SHP77 treated with DMSO at 0.1 percent for 48 hours (cell line): ENCODE measurements at regions not wholly inside any gene's neighbourhood (a gene's known extent, or its start where the extent isn't known, plus 50 kb on each side); places are given as distances from the start of the nearest gene placed in this dataset.
"Not testable (repeated sequence)": the region's sequence is repeated elsewhere in the genome, so short reads cannot be mapped to it uniquely, and the experiment has no call there.

Source experiments
- DNase-seq: peaks from one replicate; lab custom pipeline; 2025; lab: John Stamatoyannopoulos, UW

- DNase-seq = no peak
Observed at GRCh38 chr16:16879567-16880251, 500.8 kb downstream of the NPIPA7 start.

GRCh38 chr16:16881814-16882213, 502.9 kb downstream of the NPIPA7 start:
- DNase-seq = no peak

- DNase-seq = no peak
Observed at GRCh38 chr16:16882766-16883165, 503.8 kb downstream of the NPIPA7 start.

- DNase-seq = no peak
Observed at GRCh38 chr16:16884451-16884850, 505.5 kb downstream of the NPIPA7 start.

GRCh38 chr16:16887193-16887592, 508.3 kb downstream of the NPIPA7 start:
- DNase-seq = no peak

- DNase-seq = no peak
Observed at GRCh38 chr16:16890964-16891363, 512.0 kb downstream of the NPIPA7 start.

GRCh38 chr16:16904601-16905000, 525.7 kb downstream of the NPIPA7 start:
- no peak for DNase-seq

- no peak for DNase-seq
Observed at GRCh38 chr16:16905850-16906249, 526.9 kb downstream of the NPIPA7 start.

- DNase-seq = no peak
Observed at GRCh38 chr16:16907089-16907488, 528.1 kb downstream of the NPIPA7 start.

GRCh38 chr16:16908077-16908476, 529.1 kb downstream of the NPIPA7 start:
- DNase-seq = no peak

GRCh38 chr16:16909126-16909525, 530.2 kb downstream of the NPIPA7 start:
- no peak for DNase-seq

- no peak for DNase-seq
Observed at GRCh38 chr16:16910666-16911065, 531.7 kb downstream of the NPIPA7 start.

- no peak for DNase-seq
Observed at GRCh38 chr16:16915771-16916170, 536.8 kb downstream of the NPIPA7 start.

GRCh38 chr16:16917191-16917785, 538.3 kb downstream of the NPIPA7 start:
- no peak for DNase-seq

- no peak for DNase-seq
Observed at GRCh38 chr16:16923479-16923878, 544.5 kb downstream of the NPIPA7 start.

- DNase-seq = no peak
Observed at GRCh38 chr16:16924613-16925012, 545.7 kb downstream of the NPIPA7 start.

GRCh38 chr16:16925432-16925831, 545.3 kb downstream of the XYLT1 start:
- no peak for DNase-seq

- DNase-seq = no peak
Observed at GRCh38 chr16:16928532-16929109, 542.1 kb downstream of the XYLT1 start.

GRCh38 chr16:16930309-16931000, 540.3 kb downstream of the XYLT1 start:
- no peak for DNase-seq

- DNase-seq = no peak
Observed at GRCh38 chr16:16933861-16934260, 536.9 kb downstream of the XYLT1 start.

- DNase-seq = no peak
Observed at GRCh38 chr16:16934660-16935059, 536.1 kb downstream of the XYLT1 start.

GRCh38 chr16:16935909-16936308, 534.9 kb downstream of the XYLT1 start:
- not testable (repeated sequence) for DNase-seq

GRCh38 chr16:16937576-16937975, 533.2 kb downstream of the XYLT1 start:
- DNase-seq = no peak
